ENCODE measurements at regions not wholly inside any gene's neighbourhood (a gene's known extent, or its start where the extent isn't known, plus 50 kb on each side); places are given as distances from the start of the nearest gene placed in this dataset.

DNA sequence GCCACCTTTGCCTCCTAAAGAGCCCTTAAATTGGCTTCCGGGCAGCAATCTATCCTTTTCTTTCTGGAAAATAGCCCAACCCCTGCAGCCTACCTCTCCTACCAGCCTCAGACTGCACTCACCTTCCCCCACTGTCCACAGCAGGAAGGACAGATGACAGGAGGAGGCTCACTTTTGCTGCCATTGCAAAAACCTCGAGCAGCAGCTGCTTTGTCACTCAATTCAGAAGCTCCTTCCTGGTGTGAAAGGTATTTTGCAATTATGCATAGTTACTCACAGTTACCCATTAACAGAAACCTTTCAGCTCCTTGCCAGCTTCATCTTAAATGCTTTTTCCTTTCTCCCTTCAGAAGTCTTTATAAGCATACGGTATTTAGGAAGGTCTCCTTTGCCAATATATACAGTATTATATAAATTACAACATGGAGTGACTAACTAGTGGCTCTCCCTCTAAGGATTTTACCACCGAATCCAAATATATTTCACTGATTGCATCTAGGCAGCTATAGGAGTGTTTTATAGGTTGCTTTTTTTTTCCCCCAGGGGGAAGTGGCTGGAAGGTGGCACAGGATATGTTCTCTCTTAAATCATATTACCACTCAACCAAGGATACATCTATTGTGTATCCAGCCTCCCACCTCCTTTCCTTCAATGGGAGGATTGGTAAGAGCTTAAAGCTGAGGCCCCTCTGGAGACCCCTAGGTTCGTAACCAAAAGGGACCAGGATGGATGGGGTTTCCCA is 142.1 kb upstream of the IPO9 start:
- Histone ChIP-seq H3K4me1 (no peaks in the 10 kb centered on the region), H3K27ac (no peak overlapping the region), H3K9me3 (no peaks in the 10 kb centered on the region), H3K27me3 (no peaks in the 10 kb centered on the region), H3K4me3 (no peak overlapping the region), H3K36me3 (no peaks in the 10 kb centered on the region)
- TF ChIP-seq, protein P1, sequence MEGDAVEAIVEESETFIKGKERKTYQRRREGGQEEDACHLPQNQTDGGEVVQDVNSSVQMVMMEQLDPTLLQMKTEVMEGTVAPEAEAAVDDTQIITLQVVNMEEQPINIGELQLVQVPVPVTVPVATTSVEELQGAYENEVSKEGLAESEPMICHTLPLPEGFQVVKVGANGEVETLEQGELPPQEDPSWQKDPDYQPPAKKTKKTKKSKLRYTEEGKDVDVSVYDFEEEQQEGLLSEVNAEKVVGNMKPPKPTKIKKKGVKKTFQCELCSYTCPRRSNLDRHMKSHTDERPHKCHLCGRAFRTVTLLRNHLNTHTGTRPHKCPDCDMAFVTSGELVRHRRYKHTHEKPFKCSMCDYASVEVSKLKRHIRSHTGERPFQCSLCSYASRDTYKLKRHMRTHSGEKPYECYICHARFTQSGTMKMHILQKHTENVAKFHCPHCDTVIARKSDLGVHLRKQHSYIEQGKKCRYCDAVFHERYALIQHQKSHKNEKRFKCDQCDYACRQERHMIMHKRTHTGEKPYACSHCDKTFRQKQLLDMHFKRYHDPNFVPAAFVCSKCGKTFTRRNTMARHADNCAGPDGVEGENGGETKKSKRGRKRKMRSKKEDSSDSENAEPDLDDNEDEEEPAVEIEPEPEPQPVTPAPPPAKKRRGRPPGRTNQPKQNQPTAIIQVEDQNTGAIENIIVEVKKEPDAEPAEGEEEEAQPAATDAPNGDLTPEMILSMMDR (IDR thresholded peaks at IDR 0.05), result no peak
- TF ChIP-seq POLR2A (IDR thresholded peaks at IDR 0.05), result no peak
- intact Hi-C loops (cut with DNase I; ENCODE audit: low total_unique reads), result no loop called here
- no peak for DNase-seq

DNA sequence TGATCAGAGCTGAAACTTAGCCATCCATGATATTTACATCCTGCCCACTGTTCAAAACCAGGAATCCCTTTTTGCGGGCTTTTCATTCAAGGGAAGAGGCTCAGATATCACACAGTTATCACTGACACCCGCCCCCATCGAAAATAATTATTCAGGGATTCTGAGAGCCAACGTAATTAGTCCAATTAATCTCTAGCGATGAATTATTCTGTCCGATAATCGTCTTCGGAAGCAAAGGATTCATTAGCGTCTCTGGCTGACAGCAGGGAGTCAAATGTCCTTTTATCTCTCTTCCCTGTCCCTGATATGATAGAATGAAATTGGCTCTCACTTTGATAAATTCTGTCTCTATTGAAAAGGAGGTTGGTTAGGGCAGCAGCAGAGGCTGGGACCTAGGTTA is 140.4 kb upstream of the IPO9 start:
- intact Hi-C loops (cut with DNase I; ENCODE audit: low total_unique reads), result no loop called here
- Histone ChIP-seq H3K9me3 (no peaks in the 10 kb centered on the region), H3K4me3 (no peak overlapping the region), H3K36me3 (no peaks in the 10 kb centered on the region), H3K27me3 (no peaks in the 10 kb centered on the region), H3K27ac (no peak overlapping the region), H3K4me1 (no peaks in the 10 kb centered on the region)
- TF ChIP-seq, protein P1 (IDR thresholded peaks at IDR 0.05), result no peak
- TF ChIP-seq POLR2A (IDR thresholded peaks at IDR 0.05), result no peak
- no peak for DNase-seq

DNA sequence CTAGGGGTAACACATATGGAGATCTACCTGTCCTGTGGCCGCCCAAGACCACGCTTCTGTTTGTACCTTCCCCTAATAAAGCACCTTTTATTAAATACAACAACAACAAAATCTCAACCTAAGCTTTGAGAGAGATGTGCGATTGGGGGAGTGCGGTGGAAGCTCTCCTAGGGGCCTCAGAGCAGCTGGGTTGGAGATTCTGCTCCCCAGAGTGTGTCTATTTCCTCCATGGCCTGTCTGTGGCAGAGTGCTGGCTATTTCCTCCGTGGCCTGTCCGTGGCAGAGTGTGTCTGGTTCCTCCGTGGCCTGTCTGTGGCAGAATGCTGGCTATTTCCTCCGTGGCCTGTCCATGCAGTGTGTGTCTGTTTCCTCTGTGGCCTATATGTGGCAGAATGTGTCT is 139.3 kb upstream of the IPO9 start:
- no peaks in the 10 kb centered on the region for H3K27me3 ChIP-seq
- H3K4me1 ChIP-seq, result no peaks in the 10 kb centered on the region
- no peak for DNase-seq
- H3K27ac ChIP-seq, result no peak overlapping the region
- no peak overlapping the region for H3K4me3 ChIP-seq
- TF ChIP-seq, protein P1 (IDR thresholded peaks at IDR 0.05), result no peak
- TF ChIP-seq POLR2A (IDR thresholded peaks at IDR 0.05), result no peak
- H3K36me3 ChIP-seq, result no peaks in the 10 kb centered on the region
- no peaks in the 10 kb centered on the region for H3K9me3 ChIP-seq
- intact Hi-C loops (cut with DNase I; ENCODE audit: low total_unique reads), result no loop called here

DNA sequence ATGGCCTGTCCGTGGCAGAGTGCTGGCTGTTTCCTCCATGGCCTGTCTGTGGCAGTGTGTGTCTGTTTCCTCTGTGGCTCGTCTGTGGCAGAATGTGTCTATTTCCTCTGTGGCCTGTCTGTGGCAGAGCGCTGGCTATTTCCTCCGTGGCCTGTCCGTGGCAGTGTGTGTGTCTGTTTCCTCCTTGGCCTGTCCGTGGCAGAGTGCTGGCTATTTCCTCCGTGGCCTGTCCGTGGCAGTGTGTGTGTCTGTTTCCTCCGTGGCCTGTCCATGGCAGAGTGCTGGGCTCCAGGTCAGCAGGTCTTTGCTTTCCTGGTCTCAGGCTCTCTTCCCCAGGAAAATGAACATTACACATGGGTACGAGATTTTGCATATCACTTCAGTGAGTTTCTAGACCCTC is 138.4 kb upstream of the IPO9 start:
- no peaks in the 10 kb centered on the region for H3K9me3 ChIP-seq
- intact Hi-C loops (cut with DNase I; ENCODE audit: low total_unique reads), result no loop called here
- H3K4me3 ChIP-seq, result no peak overlapping the region
- H3K27me3 ChIP-seq, result no peaks in the 10 kb centered on the region
- no peaks in the 10 kb centered on the region for H3K36me3 ChIP-seq
- peaks cover 0 to 6% of the 10 kb centered on the region in 2 donors for H3K4me1 ChIP-seq
- DNase-seq, result no peak
- no peak overlapping the region for H3K27ac ChIP-seq
- TF ChIP-seq, protein P1 (IDR thresholded peaks at IDR 0.05), result no peak
- no peak for TF ChIP-seq POLR2A (IDR thresholded peaks at IDR 0.05)

DNA sequence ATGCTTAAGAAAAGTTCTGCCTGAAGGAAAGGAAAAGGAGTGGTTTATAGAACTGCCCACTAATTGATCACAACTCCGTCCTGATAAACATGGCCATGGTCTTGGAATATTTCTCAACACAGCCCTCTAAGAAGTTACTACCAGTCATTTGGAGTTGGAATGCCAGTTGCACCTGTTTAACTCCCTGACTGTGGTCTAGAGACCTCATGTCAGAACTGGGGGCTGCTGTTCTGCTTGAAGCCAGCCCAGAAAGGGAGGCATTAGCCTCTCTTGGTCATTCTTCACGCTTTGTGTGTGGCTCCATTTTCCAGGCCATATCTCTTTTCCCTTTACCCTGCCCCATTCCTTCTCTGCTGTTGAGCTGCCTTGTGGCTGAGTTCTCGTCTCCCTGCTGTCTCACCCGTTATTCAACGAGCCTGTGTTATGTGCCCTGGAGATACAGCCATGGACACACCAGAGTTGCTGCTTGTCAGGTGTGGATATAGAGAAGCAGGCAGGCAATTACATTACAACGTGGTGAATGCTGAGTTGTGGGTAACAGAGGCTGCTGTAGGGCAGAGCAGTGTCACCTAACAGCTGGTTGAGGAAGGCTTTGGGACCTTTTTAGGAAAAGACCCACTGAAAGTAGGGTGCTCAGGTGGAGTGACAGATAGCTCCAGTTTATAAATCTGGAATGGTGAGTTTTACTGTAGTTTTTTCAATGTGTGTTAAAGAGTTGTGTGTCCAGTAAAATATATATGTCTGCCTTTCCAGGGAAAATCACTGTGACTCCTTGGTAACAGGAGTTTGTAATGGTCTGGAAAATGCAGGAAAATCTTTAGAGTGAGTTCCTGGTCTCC is 137.0 kb upstream of the IPO9 start:
- DNase-seq, result no peak
- Histone ChIP-seq H3K27ac (no peak overlapping the region), H3K4me1 (peaks cover 0 to 6% of the 10 kb centered on the region in 2 donors), H3K27me3 (no peaks in the 10 kb centered on the region), H3K36me3 (no peaks in the 10 kb centered on the region), H3K9me3 (no peaks in the 10 kb centered on the region), H3K4me3 (no peak overlapping the region)
- intact Hi-C loops (cut with DNase I; ENCODE audit: low total_unique reads), result no loop called here
- no peak for TF ChIP-seq POLR2A (IDR thresholded peaks at IDR 0.05)
- TF ChIP-seq, protein P1 (IDR thresholded peaks at IDR 0.05), result no peak
